HepG2 (cell line): ENCODE measurements at regions not wholly inside any gene's neighbourhood (a gene's known extent, or its start where the extent isn't known, plus 50 kb on each side); places are given as distances from the start of the nearest gene placed in this dataset.
"Not testable (repeated sequence)": the region's sequence is repeated elsewhere in the genome, so short reads cannot be mapped to it uniquely, and the experiment has no call there.

Experiments used
- ATAC-seq: fragments of 200-7000 bp; cut with Tn5 transposase; 3 replicates; pipeline ENCODE4 v1.9.1; 2020; ENCODE audit warnings: mild to moderate bottlenecking, moderate library complexity
- BruUV-seq: library from RNA; stranded (reverse); fragments of 400-500 nt; replicated peaks from 2 replicates; lab custom pipeline; 2021; lab: Mats Ljungman, UMichigan
- CTCF ChIA-PET: fragments of 300-600 bp; formaldehyde crosslinking; extraction: SDS; loops from one replicate; lab custom pipeline; 2021; ENCODE audit warnings: low total read pairs, inconsistent platforms, low intra/inter-chr PET ratio; lab: Yijun Ruan, JAX
- POLR2A ChIA-PET: fragments of 350-600 bp; sonication (Branson Sonifier 250); formaldehyde crosslinking; loops from one replicate; lab custom pipeline; 2020; ENCODE audit warnings: antibody characterized with exemption, inconsistent platforms; lab: Yijun Ruan, JAX
- DNase-seq: peaks from one replicate; pipeline ENCODE4 v3.0.0-alpha.2; 2015; ENCODE audit warnings: low spot score
- FAIRE-seq: peaks from 3 replicates; lab custom pipeline; 2011; peaks lifted over from hg19 to GRCh38; lab: Jason Lieb, UNC
- H2AFZ ChIP-seq: one replicate; pipeline ENCODE4 v1.6.1; 2011; ENCODE audit warnings: low read length, inconsistent platforms
- H3K27ac ChIP-seq: fragments of 300-600 bp; 3 replicates; pipeline ENCODE4 v1.8.0; 2011; ENCODE audit warnings: mixed run types, mild to moderate bottlenecking, mixed read lengths, low read length, inconsistent platforms; ENCODE audit not compliant: insufficient read depth; ENCODE audit errors: extremely low read length
- H3K27me3 ChIP-seq, 2 experiments: fragments of 200-600 bp in 1 of 2; 2 replicates in 1 of 2; 3 replicates in 1 of 2; pipeline versions ENCODE4 v1.6.0 to v1.8.0; 2011; ENCODE audit warnings: low read length in 2 of 2, mild to moderate bottlenecking in 2 of 2, moderate library complexity in 2 of 2, inconsistent platforms in 1 of 2; ENCODE audit not compliant: insufficient read depth in 2 of 2, control insufficient read depth in 1 of 2
- H3K36me3 ChIP-seq, 2 experiments: fragments of 200-600 bp in 1 of 2; replicated peaks in 1 of 2; 2 replicates in 1 of 2; 3 replicates in 1 of 2; pipeline versions ENCODE4 v1.5.1 to v1.8.0; 2011; ENCODE audit warnings: low read length in 2 of 2, inconsistent platforms in 1 of 2; ENCODE audit not compliant: insufficient read depth in 2 of 2, control insufficient read depth in 1 of 2
- H3K4me1 ChIP-seq: 2 replicates; pipeline ENCODE4 v1.5.1; 2012; ENCODE audit warnings: low read length, inconsistent platforms; ENCODE audit not compliant: insufficient read depth
- H3K4me2 ChIP-seq: 2 replicates; pipeline ENCODE4 v1.6.0; 2011; ENCODE audit warnings: low read depth, low read length, inconsistent platforms
- H3K4me3 ChIP-seq, 3 experiments: fragments of 200-600 bp in 1 of 3; sonication (generic), shearing (Covaris generic) in 1 of 3; replicated peaks in 1 of 3; 2 replicates each; pipeline ENCODE4 v1.5.1; 2011 to 2016; ENCODE audit warnings: low read length in 3 of 3, inconsistent platforms in 2 of 3, low read depth in 2 of 3, mild to moderate bottlenecking in 2 of 3, control low read depth in 1 of 3, mixed read lengths in 1 of 3; ENCODE audit not compliant: insufficient read depth in 1 of 3
- H3K79me2 ChIP-seq: one replicate; pipeline ENCODE4 v1.6.1; 2011; ENCODE audit warnings: low read length, inconsistent platforms; ENCODE audit not compliant: insufficient read depth
- H3K9ac ChIP-seq: 2 replicates; pipeline ENCODE4 v1.6.0; 2011; ENCODE audit warnings: mild to moderate bottlenecking, low read depth, low read length, inconsistent platforms; ENCODE audit not compliant: insufficient read depth
- H3K9me3 ChIP-seq: 2 replicates; pipeline ENCODE4 v1.5.1; 2012; ENCODE audit warnings: mild to moderate bottlenecking, low read length
- H4K20me1 ChIP-seq: 2 replicates; pipeline ENCODE4 v1.6.0; 2011; ENCODE audit warnings: inconsistent platforms, mild to moderate bottlenecking, low read length, moderate library complexity; ENCODE audit not compliant: insufficient read depth
- CBX2 ChIP-seq, 2 experiments: fragments of 200-600 bp in 1 of 2; sonication (generic); formaldehyde crosslinking in 1 of 2; IDR thresholded peaks; 2 replicates each; pipeline versions ENCODE4 v1.7.0 to v1.8.1; 2018 to 2022; ENCODE audit warnings: low read depth in 2 of 2, low read length in 1 of 2, mild to moderate bottlenecking in 1 of 2, missing genetic modification reagents in 1 of 2
- KLF11 ChIP-seq: IDR thresholded peaks from 2 replicates; pipeline ENCODE4 v1.6.1; 2016; ENCODE audit warnings: missing compliant biosample characterization
- NR1H2 ChIP-seq: sonication (generic); formaldehyde crosslinking; IDR thresholded peaks from 2 replicates; pipeline ENCODE4 v1.8.1; 2022; ENCODE audit warnings: low read depth, missing genetic modification reagents, borderline replicate concordance
- RARG ChIP-seq: sonication (generic); formaldehyde crosslinking; IDR thresholded peaks from 2 replicates; pipeline ENCODE4 v1.4.0; 2020; ENCODE audit warnings: low read depth, mild to moderate bottlenecking, missing genetic modification reagents
- ZNF33A ChIP-seq: sonication (generic); formaldehyde crosslinking; IDR thresholded peaks from 2 replicates; pipeline ENCODE4 v1.5.1; 2020; ENCODE audit warnings: missing genetic modification reagents, mild to moderate bottlenecking, moderate library complexity, borderline replicate concordance
- ZNF558 ChIP-seq: sonication (generic); formaldehyde crosslinking; IDR thresholded peaks from 2 replicates; pipeline ENCODE4 v1.9.0; 2022; ENCODE audit warnings: mild to moderate bottlenecking, missing genetic modification reagents, borderline replicate concordance
- ZNF607 ChIP-seq: sonication (generic); formaldehyde crosslinking; IDR thresholded peaks from 2 replicates; pipeline ENCODE4 v1.5.1; 2020; ENCODE audit warnings: missing genetic modification reagents, mild to moderate bottlenecking, borderline replicate concordance
- WGBS: methylation state at CpG from one replicate; pipeline ENCODE4 v1.1.6; 2017; ENCODE audit warnings: low lambda C conversion rate; 5-methylcytosine and 5-hydroxymethylcytosine counted together
- in situ Hi-C: cut with HindIII; loops from 2 replicates; pipeline ENCODE4 v1.10.0; 2017; ENCODE audit warnings: low pct_unique_long_range_greater_than_20kb; ENCODE audit not compliant: extremely low pct_ligation_motif_present
- intact Hi-C: fragments of 100-400 bp; cut with micrococcal nuclease; formaldehyde crosslinking; loops from one replicate; pipeline ENCODE4 v1.10.0; 2022; ENCODE audit not compliant: unreplicated experiment
- TF ChIP-seq, protein P1 (sequence below): sonication (generic); formaldehyde crosslinking; IDR thresholded peaks from 2 replicates; pipeline ENCODE4 v1.4.0; 2020; ENCODE audit warnings: missing genetic modification reagents
- TF ChIP-seq, protein P2 (sequence below): sonication (generic); formaldehyde crosslinking; IDR thresholded peaks from 2 replicates; pipeline ENCODE4 v1.5.1; 2020; ENCODE audit warnings: mild to moderate bottlenecking, missing genetic modification reagents, borderline replicate concordance

DNA sequence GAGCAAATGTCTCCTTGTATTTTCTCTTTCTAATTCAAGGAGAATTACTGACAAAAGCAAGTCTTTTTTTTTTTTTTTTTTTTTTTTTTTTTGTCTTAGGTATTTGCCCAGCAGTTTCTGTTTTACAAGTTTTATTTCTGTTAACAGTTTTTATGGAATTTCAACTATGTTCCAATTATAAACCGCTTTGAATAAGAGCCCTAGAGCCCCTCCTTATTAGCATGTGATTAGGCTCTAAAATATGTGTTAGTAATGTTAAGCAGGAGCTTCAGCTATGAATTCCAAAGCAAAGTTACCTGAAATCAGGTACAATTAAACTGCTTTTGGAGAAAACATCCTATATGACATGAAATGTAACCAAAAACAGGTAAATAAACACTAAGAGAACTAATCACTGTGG, 997.0 kb upstream of the POT1 start (continued):
- TF ChIP-seq NR1H2, result no peak
- TF ChIP-seq ZNF558 (CRISPR knock-in tag), result no peak
- TF ChIP-seq ZNF33A (CRISPR knock-in tag), result no peak
- no peak for TF ChIP-seq ZNF607 (CRISPR knock-in tag)
- no peak for TF ChIP-seq CBX2 (IDR thresholded peaks at IDR 0.05; ENCODE audit: low read depth, low read length)
- no peak for TF ChIP-seq CBX2 (CRISPR knock-in tag; IDR thresholded peaks at IDR 0.05; ENCODE audit: low read depth)

DNA sequence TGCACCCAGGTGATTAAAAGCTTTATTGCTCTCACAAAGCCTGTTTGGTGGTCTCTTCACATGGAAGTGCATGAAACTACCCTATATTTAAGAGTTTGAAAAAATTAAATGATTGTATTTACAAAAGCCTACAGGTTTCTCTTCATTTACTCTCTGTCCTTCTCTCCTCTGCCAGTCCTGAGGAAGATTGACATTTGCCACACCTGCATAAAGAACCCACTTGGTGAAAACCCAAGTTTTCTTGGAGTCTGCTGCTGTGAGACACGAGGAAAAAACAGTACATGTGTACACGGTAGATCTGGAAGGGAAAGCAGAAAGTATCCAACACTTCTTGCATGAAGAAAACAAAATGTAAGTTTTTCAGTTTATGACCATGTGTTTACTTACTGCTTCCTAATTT, 994.4 kb upstream of the POT1 start:
- no peak overlapping the region for H3K9ac ChIP-seq
- in situ Hi-C loops (no loop called here), intact Hi-C loops (no loop called here)
- no peaks in the 10 kb centered on the region for H3K36me3 ChIP-seq
- no peaks in the 10 kb centered on the region for H3K4me1 ChIP-seq
- BruUV-seq, result no TSS peak
- WGBS, result 0% methylated on average over 2 of the region's 2 CpGs
- H3K9me3 ChIP-seq, result peaks cover 37% of the 10 kb centered on the region
- no peak overlapping the region for H3K4me2 ChIP-seq
- no peaks in the 10 kb centered on the region for H4K20me1 ChIP-seq
- H3K27me3 ChIP-seq, result no peaks in the 10 kb centered on the region
- H3K79me2 ChIP-seq, result no peaks in the 10 kb centered on the region
- no peak overlapping the region for H3K27ac ChIP-seq
- no peak overlapping the region for H3K4me3 ChIP-seq
- CTCF ChIA-PET, result no interaction called here
- DNase-seq (no peak), ATAC-seq (no peak), FAIRE-seq (no peak)
- POLR2A ChIA-PET, result no interaction called here
- H2AFZ ChIP-seq, result no peak overlapping the region
- TF ChIP-seq, protein P1, sequence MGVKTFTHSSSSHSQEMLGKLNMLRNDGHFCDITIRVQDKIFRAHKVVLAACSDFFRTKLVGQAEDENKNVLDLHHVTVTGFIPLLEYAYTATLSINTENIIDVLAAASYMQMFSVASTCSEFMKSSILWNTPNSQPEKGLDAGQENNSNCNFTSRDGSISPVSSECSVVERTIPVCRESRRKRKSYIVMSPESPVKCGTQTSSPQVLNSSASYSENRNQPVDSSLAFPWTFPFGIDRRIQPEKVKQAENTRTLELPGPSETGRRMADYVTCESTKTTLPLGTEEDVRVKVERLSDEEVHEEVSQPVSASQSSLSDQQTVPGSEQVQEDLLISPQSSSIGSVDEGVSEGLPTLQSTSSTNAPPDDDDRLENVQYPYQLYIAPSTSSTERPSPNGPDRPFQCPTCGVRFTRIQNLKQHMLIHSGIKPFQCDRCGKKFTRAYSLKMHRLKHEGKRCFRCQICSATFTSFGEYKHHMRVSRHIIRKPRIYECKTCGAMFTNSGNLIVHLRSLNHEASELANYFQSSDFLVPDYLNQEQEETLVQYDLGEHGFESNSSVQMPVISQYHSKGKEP (CRISPR knock-in tag), result no peak
- TF ChIP-seq RARG, result no peak
- TF ChIP-seq KLF11 (CRISPR knock-in tag), result no peak
- TF ChIP-seq, protein P2, sequence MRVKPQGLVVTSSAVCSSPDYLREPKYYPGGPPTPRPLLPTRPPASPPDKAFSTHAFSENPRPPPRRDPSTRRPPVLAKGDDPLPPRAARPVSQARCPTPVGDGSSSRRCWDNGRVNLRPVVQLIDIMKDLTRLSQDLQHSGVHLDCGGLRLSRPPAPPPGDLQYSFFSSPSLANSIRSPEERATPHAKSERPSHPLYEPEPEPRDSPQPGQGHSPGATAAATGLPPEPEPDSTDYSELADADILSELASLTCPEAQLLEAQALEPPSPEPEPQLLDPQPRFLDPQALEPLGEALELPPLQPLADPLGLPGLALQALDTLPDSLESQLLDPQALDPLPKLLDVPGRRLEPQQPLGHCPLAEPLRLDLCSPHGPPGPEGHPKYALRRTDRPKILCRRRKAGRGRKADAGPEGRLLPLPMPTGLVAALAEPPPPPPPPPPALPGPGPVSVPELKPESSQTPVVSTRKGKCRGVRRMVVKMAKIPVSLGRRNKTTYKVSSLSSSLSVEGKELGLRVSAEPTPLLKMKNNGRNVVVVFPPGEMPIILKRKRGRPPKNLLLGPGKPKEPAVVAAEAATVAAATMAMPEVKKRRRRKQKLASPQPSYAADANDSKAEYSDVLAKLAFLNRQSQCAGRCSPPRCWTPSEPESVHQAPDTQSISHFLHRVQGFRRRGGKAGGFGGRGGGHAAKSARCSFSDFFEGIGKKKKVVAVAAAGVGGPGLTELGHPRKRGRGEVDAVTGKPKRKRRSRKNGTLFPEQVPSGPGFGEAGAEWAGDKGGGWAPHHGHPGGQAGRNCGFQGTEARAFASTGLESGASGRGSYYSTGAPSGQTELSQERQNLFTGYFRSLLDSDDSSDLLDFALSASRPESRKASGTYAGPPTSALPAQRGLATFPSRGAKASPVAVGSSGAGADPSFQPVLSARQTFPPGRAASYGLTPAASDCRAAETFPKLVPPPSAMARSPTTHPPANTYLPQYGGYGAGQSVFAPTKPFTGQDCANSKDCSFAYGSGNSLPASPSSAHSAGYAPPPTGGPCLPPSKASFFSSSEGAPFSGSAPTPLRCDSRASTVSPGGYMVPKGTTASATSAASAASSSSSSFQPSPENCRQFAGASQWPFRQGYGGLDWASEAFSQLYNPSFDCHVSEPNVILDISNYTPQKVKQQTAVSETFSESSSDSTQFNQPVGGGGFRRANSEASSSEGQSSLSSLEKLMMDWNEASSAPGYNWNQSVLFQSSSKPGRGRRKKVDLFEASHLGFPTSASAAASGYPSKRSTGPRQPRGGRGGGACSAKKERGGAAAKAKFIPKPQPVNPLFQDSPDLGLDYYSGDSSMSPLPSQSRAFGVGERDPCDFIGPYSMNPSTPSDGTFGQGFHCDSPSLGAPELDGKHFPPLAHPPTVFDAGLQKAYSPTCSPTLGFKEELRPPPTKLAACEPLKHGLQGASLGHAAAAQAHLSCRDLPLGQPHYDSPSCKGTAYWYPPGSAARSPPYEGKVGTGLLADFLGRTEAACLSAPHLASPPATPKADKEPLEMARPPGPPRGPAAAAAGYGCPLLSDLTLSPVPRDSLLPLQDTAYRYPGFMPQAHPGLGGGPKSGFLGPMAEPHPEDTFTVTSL (CRISPR knock-in tag), result no peak

DNA sequence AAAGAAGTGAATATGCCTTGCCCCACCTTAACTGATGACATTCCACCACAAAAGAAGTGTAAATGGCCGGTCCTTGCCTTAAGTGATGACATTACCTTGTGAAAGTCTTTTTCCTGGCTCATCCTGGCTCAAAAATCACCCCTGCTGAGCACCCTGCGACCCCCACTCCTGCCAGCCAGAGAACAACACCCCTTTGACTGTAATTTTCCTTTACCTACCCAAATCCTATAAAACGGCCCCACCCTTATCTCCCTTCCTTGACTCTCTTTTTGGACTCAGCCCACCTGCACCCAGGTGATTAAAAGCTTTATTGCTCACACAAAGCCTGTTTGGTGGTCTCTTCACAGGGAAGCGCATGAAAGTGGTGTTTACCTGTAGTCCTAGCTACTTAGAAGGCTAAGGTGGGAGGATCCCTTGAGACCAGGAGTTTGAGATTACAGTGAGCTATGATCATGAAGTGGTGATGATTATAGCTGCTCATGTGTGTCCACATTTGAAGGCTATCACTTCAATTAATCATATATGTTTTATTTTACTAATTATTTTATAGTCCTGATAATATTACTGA, 985.8 kb upstream of the POT1 start:
- H3K4me3 ChIP-seq, CTCF ChIA-PET, FAIRE-seq, H3K9me3 ChIP-seq, H4K20me1 ChIP-seq, in situ Hi-C loops, intact Hi-C loops, BruUV-seq, H3K36me3 ChIP-seq, H3K79me2 ChIP-seq, H3K4me2 ChIP-seq, H2AFZ ChIP-seq, DNase-seq, ATAC-seq, POLR2A ChIA-PET, H3K4me1 ChIP-seq, H3K27ac ChIP-seq, H3K27me3 ChIP-seq, H3K9ac ChIP-seq: not testable (repeated sequence)
- WGBS, result 11% methylated on average over 3 of the region's 4 CpGs
